ENCODE measurements at regions not wholly inside any gene's neighbourhood (a gene's known extent, or its start where the extent isn't known, plus 50 kb on each side); places are given as distances from the start of the nearest gene placed in this dataset.
"Not testable (repeated sequence)": the region's sequence is repeated elsewhere in the genome, so short reads cannot be mapped to it uniquely, and the experiment has no call there.

DNA sequence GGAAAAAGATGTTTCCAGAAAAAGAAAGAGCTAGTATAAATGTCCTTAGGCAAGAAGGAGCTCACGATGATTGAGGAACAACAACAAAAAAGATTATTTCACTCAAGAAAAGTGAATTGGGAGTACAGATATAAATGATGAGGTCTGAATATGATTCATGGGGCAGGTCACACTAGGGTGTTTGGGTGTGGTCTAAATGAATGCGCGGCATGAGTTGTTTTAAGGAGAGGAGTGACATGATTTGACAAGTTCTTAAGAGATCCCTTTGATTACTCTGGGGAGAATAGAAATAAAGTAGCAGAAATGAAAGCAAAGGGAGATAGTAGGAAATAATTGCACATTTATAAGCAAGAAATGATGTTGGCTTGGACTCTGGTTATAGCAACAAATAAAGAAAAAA is 59.3 kb downstream of the NUTM2D start:
- H3K27ac ChIP-seq; H3K27me3 ChIP-seq; DNase-seq; H3K4me1 ChIP-seq; intact Hi-C loops (cut with DNase I; ENCODE audit: low total_unique reads); H3K9me3 ChIP-seq; H3K36me3 ChIP-seq; H3K4me3 ChIP-seq: not testable (repeated sequence)
- WGBS, 5 donors, result 59 to 71% (median 63%) methylated on average over 3 of the region's 3 CpGs

- DNase-seq; H3K36me3 ChIP-seq; H3K9me3 ChIP-seq; H3K27ac ChIP-seq; H3K4me1 ChIP-seq; H3K4me3 ChIP-seq; intact Hi-C loops (cut with DNase I; ENCODE audit: low total_unique reads); H3K27me3 ChIP-seq: not testable (repeated sequence)
These were observed 65.1 kb downstream of the NUTM2D start for GRCh38 chr10:87422641-87423040.

DNA sequence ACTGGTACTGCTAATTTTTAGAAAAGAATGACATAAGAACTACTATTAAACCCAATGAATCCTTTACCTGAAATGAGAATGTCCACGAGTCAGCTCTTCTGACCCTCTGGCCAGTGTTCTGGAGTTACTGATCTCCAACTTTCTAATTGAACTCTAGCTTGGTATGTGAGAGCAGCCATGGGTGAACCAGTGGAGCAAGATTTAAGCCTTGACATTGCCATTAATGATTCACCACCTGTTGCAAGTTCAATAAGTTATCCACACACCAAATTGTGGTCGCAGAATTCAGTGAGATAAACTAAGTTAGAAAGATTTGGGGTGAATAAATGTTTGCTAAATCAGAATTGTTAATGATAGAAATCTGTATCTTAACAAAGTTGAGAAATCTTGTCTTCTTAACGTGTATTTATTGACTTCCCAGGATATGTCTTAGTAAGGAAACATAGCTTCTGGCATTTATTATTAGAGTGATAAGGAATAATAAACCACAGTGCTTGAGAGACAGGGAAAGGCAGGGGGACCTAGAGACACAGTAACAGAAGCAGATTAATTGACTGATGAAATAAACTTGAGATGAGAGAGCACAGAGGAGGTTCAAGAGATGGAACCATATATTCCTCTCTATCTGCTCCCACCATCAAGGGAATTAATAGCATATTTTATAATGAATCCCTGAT is 67.3 kb downstream of the NUTM2D start:
- H3K27ac ChIP-seq; H3K4me1 ChIP-seq; H3K36me3 ChIP-seq; intact Hi-C loops (cut with DNase I; ENCODE audit: low total_unique reads); H3K4me3 ChIP-seq; H3K27me3 ChIP-seq; H3K9me3 ChIP-seq: not testable (repeated sequence)
- WGBS, 5 donors, result 22 to 57% (median 37%) methylated on average over 3 of the region's 3 CpGs
- peak in 1 of 2 donors; percentile 2 for DNase-seq

- H3K36me3 ChIP-seq; H3K4me3 ChIP-seq; intact Hi-C loops (cut with DNase I; ENCODE audit: low total_unique reads); H3K27me3 ChIP-seq; DNase-seq; H3K27ac ChIP-seq; H3K4me1 ChIP-seq; H3K9me3 ChIP-seq: not testable (repeated sequence)
- WGBS, 5 donors, result 23 to 40% (median 30%) methylated on average over 1 of the region's 4 CpGs; no CpG with 5 or more reads in 1 of the 5 donors
These were observed 70.9 kb upstream of the MINPP1 start for GRCh38 chr10:87433836-87434235.

GRCh38 chr10:87435295-87435826 is 69.3 kb upstream of the MINPP1 start:
- DNase-seq; H3K4me3 ChIP-seq; H3K36me3 ChIP-seq; H3K4me1 ChIP-seq; H3K9me3 ChIP-seq; H3K27me3 ChIP-seq; intact Hi-C loops (cut with DNase I; ENCODE audit: low total_unique reads); H3K27ac ChIP-seq: not testable (repeated sequence)
- WGBS, 5 donors, result 88 to 97% (median 91%) methylated on average over 2 of the region's 3 CpGs

DNA sequence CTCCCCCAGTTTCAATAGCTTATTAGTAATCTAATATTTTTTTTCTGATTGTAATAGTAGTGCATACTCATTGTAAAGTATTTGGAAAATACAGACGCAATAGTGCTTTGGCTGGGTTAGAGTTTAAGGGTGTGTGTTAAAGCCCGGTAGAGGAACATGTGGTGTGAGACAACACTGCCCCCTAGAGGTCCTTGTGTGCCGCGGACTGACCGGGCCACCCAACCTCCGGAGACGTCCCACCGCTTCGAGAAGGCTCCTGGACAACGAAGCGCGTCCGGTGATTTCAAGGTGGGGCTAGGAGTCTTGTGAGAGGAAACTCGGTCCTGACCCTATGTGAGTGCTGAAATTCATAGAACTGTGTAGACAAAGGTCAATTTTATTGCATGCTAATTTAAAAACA is 68.6 kb upstream of the MINPP1 start:
- H3K9me3 ChIP-seq; H3K27ac ChIP-seq; H3K27me3 ChIP-seq; H3K36me3 ChIP-seq; H3K4me1 ChIP-seq; intact Hi-C loops (cut with DNase I; ENCODE audit: low total_unique reads); H3K4me3 ChIP-seq: not testable (repeated sequence)
- peak in 1 of 7 experiments; percentile 21 for TF ChIP-seq CTCF (IDR thresholded peaks at IDR 0.05)
- peak in 1 of 2 donors; percentile 26 for DNase-seq
- 0 to 1% (median 0%) methylated on average over 5 to 11 of the region's 14 CpGs; no CpG with 5 or more reads in 2 of the 5 donors for WGBS, 5 donors

GRCh38 chr10:87437450-87437849 is 67.2 kb upstream of the MINPP1 start:
- 52 to 84% (median 61%) methylated on average over 1 to 2 of the region's 2 CpGs for WGBS, 5 donors
- H3K36me3 ChIP-seq; H3K27ac ChIP-seq; intact Hi-C loops (cut with DNase I; ENCODE audit: low total_unique reads); DNase-seq; H3K4me3 ChIP-seq; H3K4me1 ChIP-seq; H3K27me3 ChIP-seq; H3K9me3 ChIP-seq: not testable (repeated sequence)

Data from stomach (tissue), 8 donors.